Kidney epithelial cell (primary cell): ENCODE measurements at regions not wholly inside any gene's neighbourhood (a gene's known extent, or its start where the extent isn't known, plus 50 kb on each side); places are given as distances from the start of the nearest gene placed in this dataset.

Experiments
- DNase-seq: peaks from one replicate; pipeline ENCODE4 v3.0.0-alpha.2; 2010; ENCODE audit warnings: low read depth
- H3K27me3 ChIP-seq: 2 replicates; pipeline ENCODE4 v1.6.0; 2011; ENCODE audit warnings: low read length; ENCODE audit not compliant: control insufficient read depth, insufficient read depth
- H3K36me3 ChIP-seq: 2 replicates; pipeline ENCODE4 v1.5.1; 2011; ENCODE audit warnings: low read length; ENCODE audit not compliant: control insufficient read depth, insufficient read depth
- H3K4me3 ChIP-seq: 2 replicates; pipeline ENCODE4 v1.5.1; 2011; ENCODE audit warnings: low read depth, mild to moderate bottlenecking, control low read depth, low read length
- TF ChIP-seq, protein P1 (sequence below): IDR thresholded peaks from 2 replicates; pipeline ENCODE4 v1.5.1; 2011; ENCODE audit warnings: mild to moderate bottlenecking, moderate library complexity, low read length, control low read depth, inconsistent platforms; ENCODE audit not compliant: insufficient read depth, poor library complexity, severe bottlenecking

DNA sequence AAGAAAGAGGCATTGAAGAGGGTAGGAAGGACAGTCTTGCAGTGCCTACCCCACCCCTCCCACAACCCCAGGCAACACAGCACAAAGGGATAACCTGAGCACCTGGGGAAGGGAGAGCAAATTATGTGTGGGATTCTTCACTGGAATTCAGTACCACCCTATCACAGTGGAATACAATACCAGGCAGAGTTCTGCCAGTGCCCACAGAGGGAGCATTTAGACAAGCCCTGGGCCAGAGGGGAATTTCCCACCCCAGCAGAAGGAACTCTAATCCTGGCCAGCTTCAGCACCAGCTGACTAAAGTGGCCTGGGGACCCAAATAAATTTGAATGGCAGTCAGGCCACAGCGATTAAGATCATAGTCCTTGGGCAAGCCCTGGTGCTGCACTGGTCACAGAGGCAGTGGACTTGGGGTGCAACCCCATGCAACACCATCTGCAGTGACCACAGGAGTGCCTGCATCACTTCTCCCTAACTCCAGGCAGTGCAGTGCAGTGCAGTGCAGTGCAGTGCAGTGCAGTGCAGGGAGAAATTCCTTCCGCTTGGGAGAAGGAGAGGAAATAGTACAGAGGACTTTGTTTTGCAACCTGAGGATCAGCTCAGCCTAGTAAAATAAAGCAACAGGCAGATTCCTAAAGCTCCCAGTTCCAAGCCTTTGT lies 147.8 kb upstream of the SRD5A2 start:
- TF ChIP-seq, protein P1, sequence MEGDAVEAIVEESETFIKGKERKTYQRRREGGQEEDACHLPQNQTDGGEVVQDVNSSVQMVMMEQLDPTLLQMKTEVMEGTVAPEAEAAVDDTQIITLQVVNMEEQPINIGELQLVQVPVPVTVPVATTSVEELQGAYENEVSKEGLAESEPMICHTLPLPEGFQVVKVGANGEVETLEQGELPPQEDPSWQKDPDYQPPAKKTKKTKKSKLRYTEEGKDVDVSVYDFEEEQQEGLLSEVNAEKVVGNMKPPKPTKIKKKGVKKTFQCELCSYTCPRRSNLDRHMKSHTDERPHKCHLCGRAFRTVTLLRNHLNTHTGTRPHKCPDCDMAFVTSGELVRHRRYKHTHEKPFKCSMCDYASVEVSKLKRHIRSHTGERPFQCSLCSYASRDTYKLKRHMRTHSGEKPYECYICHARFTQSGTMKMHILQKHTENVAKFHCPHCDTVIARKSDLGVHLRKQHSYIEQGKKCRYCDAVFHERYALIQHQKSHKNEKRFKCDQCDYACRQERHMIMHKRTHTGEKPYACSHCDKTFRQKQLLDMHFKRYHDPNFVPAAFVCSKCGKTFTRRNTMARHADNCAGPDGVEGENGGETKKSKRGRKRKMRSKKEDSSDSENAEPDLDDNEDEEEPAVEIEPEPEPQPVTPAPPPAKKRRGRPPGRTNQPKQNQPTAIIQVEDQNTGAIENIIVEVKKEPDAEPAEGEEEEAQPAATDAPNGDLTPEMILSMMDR: no peak
- no peaks in the 10 kb centered on the region for H3K36me3 ChIP-seq
- no peaks in the 10 kb centered on the region for H3K27me3 ChIP-seq
- no peak for DNase-seq
- no peak overlapping the region for H3K4me3 ChIP-seq

DNA sequence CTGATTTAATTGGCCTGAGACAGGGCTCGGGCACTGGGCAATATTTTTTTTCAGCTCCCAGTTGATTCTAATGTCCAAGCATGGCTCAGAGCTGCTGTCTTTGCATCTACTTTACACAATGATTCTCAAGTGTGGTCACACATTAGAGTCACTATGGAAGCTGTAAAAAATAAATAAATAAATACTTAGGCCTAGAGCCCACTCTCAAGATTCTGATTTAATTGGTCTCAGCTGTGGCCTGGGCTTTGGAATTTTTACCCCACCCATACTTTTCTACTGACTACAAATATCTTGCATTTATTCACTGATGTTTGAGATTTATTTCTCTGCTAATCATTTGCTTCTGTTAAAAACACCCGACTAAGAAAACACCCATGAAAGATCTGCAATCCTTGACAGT lies 145.7 kb upstream of the SRD5A2 start:
- Histone ChIP-seq H3K36me3 (no peaks in the 10 kb centered on the region), H3K27me3 (no peaks in the 10 kb centered on the region), H3K4me3 (no peak overlapping the region)
- TF ChIP-seq, protein P1: no peak
- DNase-seq: no peak

DNA sequence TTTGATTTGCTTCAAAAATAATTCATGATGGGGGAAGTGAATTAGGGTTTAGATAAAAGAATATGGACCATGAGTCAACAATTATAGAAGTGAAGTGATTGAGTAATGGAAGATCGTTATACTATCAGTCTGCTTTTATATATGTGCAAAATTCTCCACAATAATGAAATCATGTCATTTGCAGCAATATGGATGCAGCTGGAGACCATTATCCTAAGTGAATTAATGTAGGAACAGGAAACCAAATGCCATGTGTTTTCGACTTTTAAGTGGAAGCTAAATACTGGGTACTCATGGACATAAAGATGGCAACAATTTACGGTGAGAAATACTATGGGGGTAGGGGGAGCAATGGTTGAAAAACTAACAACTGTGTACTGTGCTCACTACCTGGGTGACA lies 144.7 kb upstream of the SRD5A2 start:
- TF ChIP-seq, protein P1: no peak
- Histone ChIP-seq H3K36me3 (no peaks in the 10 kb centered on the region), H3K27me3 (no peaks in the 10 kb centered on the region), H3K4me3 (no peak overlapping the region)
- no peak for DNase-seq

DNA sequence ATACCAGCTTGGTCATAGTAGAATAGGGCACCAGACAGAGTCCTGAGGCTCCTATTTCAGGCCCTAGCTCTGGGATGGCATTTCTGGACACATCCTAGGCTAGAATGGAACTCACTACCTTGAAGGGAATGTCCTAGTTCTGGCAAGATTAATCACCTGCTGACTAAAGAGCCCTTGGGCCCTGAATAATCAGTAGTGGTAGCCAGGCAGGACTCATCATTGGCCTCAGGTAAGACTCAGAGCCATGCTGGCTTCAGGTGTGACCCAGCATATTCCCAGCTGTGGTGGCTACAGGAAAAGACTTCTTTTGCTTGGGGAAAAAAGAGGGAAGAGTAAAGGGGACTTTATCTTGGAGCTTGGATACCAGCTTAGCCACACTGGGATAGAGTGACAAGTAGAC lies 131.0 kb upstream of the SRD5A2 start:
- Histone ChIP-seq H3K36me3 (no peaks in the 10 kb centered on the region), H3K4me3 (no peak overlapping the region), H3K27me3 (no peaks in the 10 kb centered on the region)
- TF ChIP-seq, protein P1: no peak
- DNase-seq: no peak

DNA sequence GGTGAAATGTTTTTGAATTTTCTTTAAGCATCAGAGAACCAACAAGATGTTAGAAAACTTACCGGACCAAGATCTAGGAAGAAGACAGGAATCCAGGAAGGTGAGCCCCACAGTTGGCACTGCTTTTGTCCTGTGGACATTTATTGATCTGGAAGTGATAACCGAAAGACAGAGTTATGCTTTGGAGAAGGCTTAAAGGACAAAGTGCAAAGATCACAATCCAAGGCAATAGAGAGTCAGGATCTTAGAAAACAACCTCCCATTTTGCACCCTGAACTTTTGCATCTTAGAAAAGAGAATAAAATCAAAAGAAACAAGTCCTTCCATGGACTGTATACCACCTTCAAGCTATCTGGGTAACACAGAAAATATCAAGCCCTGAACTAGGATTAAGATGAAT lies 129.4 kb upstream of the SRD5A2 start:
- H3K27me3 ChIP-seq: no peaks in the 10 kb centered on the region
- no peaks in the 10 kb centered on the region for H3K36me3 ChIP-seq
- no peak overlapping the region for H3K4me3 ChIP-seq
- TF ChIP-seq, protein P1: no peak
- DNase-seq: no peak

DNA sequence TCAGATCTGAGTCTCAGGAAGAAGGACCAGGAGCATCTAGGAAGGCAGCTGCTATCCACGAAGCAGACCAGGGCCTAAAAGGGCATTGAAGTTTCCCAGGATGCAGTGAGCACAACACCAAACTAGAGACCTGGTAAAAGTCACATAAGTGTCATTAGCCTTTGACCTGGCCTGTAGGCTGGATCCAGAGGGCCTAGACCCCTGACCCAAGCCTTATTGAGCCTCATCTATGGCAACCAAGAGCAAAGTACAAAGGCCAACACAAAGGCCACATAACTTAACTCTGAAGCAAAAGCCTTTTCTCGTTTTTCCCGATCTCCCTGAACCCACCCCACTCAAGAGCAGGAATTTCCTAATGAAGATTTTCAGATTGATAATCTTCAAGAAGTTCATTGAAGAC lies 127.3 kb upstream of the SRD5A2 start:
- no peak overlapping the region for H3K4me3 ChIP-seq
- DNase-seq: no peak
- TF ChIP-seq, protein P1: no peak
- no peaks in the 10 kb centered on the region for H3K27me3 ChIP-seq
- H3K36me3 ChIP-seq: no peaks in the 10 kb centered on the region
